Choroid plexus epithelial cell (primary cell): ENCODE measurements at regions not wholly inside any gene's neighbourhood (a gene's known extent, or its start where the extent isn't known, plus 50 kb on each side); places are given as distances from the start of the nearest gene placed in this dataset.
"Not testable (repeated sequence)": the region's sequence is repeated elsewhere in the genome, so short reads cannot be mapped to it uniquely, and the experiment has no call there.

Source experiments
- DNase-seq: peaks from one replicate; pipeline ENCODE4 v3.0.0-alpha.2; 2010; ENCODE audit warnings: low read depth
- H3K4me3 ChIP-seq: 2 replicates; pipeline ENCODE4 v1.5.1; 2011; ENCODE audit warnings: low read depth, mild to moderate bottlenecking, control low read depth, low read length, moderate library complexity
- TF ChIP-seq, protein P1 (sequence below): conservative IDR thresholded peaks from 2 replicates; pipeline ENCODE4 v1.5.1; 2011; ENCODE audit warnings: low read depth, mild to moderate bottlenecking, control low read depth, inconsistent platforms, low read length, moderate library complexity

DNA sequence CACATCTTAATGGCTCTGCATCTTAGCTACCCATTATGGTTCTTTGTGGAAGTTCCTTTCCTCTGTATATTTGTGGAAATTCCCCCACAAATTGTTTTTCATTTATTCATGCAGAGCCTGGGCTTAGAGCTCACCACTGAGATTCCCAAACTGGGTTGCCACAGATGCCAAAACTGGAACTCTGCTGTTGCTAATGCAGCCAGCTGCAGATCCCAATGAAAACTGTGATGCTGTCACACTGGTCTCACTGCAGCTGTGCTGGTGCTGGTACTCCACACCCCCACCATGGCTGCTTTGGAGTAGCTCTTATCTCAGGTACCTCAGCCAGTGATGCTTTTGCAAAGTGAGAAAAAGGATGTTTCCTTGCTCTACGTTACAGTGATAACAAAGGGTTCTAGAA is 87.7 kb downstream of the DCK start:
- no peak for DNase-seq
- TF ChIP-seq, protein P1, sequence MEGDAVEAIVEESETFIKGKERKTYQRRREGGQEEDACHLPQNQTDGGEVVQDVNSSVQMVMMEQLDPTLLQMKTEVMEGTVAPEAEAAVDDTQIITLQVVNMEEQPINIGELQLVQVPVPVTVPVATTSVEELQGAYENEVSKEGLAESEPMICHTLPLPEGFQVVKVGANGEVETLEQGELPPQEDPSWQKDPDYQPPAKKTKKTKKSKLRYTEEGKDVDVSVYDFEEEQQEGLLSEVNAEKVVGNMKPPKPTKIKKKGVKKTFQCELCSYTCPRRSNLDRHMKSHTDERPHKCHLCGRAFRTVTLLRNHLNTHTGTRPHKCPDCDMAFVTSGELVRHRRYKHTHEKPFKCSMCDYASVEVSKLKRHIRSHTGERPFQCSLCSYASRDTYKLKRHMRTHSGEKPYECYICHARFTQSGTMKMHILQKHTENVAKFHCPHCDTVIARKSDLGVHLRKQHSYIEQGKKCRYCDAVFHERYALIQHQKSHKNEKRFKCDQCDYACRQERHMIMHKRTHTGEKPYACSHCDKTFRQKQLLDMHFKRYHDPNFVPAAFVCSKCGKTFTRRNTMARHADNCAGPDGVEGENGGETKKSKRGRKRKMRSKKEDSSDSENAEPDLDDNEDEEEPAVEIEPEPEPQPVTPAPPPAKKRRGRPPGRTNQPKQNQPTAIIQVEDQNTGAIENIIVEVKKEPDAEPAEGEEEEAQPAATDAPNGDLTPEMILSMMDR: no peak
- H3K4me3 ChIP-seq: no peak overlapping the region

DNA sequence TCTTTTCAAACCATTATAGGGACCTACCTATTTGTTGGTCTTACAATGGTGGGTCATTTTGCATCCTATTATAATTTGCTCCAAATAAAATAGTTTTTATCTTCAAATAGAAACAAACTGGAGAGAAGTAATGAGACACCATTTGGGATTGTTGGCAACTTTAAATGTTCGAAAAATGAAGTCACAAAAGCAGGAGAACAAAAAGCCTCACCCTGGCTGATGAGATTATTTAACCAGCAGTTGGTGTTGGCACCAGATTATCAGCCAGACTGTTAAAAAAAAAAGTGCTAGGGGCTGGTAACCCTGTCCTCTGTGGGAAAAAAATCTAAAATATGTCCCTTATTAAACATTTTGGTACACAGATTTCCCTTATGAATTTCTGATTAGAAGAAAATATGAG is 100.3 kb downstream of the DCK start:
- H3K4me3 ChIP-seq: no peak overlapping the region
- no peak for DNase-seq
- TF ChIP-seq, protein P1: no peak

DNA sequence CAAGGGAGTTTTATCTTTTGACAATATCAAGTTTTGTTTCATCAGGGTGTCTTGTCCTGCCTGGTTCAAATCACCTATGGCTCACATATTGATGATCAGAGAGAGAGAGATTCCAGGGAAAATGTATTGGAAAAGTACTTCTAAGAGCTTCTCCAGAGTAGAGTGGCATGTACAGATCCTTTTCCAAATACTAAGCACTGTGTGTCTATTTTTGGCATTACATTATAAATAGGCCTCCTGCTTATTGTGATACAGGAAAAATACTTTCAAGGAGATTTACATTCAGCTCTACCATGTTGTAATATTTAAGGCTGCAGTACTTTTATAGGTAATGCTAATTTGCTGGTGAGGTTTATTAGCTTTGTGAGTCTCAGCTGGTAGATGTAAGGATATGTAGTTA is 100.8 kb downstream of the DCK start:
- H3K4me3 ChIP-seq: no peak overlapping the region
- no peak for DNase-seq
- TF ChIP-seq, protein P1: no peak

DNA sequence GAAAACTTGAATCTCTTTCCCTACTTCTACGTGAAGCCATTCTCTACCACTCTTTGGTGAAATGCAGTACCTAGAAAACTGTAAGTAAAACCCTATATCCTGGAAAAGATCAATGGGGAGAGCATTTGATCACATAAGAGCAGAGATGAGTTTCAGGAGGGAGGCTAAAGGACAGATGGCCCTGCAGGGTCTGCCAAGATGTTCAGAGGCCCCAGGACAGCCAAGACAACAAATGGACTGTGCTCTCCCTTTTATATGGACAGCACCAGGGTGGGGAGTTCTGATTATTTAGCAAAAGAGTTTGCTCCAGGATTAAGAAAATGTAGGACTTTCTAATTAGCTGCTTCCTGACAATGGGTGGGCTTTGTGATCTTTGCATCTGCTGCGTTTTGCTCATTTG is 101.7 kb downstream of the DCK start:
- TF ChIP-seq, protein P1: no peak
- no peak for DNase-seq

DNA sequence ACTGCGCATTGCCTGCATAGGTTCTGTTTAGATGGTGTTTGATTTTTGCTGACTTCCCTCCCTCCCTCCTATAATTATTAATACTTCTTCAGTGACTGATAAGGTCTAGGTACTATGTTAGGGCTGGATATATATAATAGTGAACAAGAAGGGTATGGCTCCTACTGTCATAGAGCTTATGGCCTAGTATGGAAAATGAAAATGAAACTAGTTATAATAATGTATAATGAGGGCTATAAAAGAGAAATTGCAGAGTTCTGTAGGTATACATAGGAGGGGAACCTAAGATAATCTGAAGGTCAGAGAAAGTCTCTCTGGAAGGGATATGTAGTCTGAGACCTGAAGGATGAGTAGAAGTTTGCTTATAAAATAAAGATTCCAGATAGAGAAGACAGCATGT is 102.1 kb downstream of the DCK start:
- H3K4me3 ChIP-seq: no peak overlapping the region
- TF ChIP-seq, protein P1: no peak
- no peak for DNase-seq

More for the DNA sequence above, 101.7 kb downstream of the DCK start:
- no peak overlapping the region for H3K4me3 ChIP-seq

DNA sequence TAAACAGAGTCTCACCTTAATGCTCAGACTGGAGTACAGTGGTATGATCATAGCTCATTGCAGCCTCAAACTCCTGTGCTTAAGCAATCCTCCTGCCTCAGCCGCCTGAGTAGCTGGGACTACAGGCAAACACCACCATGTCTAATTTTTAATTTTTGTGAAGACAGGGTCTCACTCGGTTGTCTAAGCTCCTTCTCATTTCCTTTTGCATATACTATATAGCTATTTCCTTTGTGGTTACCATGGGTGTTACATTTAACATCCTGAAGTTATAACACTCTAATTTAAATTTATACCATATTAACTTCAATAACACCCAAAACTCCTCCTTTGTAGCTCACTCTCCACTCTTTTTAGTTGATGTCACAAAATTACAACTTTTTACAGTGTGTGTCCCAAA is 114.3 kb downstream of the DCK start:
- no peak overlapping the region for H3K4me3 ChIP-seq
- TF ChIP-seq, protein P1: no peak
- DNase-seq: no peak

DNA sequence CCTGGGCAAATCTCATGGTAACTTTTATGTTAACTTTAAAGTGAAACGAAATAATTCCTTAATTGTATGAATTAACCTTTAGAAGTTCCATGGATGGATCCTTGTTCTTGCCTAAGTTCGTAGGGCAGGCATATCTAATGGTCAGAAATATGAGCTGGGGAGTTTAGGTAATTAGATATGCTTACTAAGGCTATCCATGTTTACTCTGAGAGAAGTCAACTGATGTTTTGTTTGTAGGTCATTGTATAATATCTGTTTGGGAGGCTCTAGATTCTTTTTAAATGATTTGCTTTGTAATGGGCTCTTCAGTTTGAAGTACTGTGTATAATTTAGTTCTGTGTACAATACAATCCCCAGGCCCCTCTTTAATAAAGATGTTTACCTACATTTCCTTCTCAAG is 117.0 kb downstream of the DCK start:
- TF ChIP-seq, protein P1: no peak
- no peak overlapping the region for H3K4me3 ChIP-seq
- no peak for DNase-seq

DNA sequence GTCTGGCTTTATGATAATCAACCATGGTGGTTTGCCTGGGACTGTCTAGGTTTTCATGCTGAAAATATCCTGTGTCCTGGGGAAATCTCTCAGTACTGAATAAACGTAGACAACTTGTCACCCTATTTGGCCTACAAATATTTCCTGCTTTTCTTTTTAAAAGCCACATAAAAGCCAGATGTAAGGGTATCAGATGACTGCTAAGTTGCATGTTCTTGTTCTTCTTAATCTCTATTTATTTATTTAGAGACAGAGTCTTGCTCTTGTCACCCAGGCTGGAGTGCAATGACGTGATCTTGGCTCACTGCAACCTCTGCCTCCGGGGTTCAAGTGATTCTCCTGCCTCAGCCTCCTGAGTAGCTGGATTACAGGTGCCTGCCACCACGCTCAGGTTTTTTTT is 117.7 kb downstream of the DCK start:
- not testable (repeated sequence) for DNase-seq

More for the DNA sequence above, 117.7 kb downstream of the DCK start:
- H3K4me3 ChIP-seq: not testable (repeated sequence)
